Inferior parietal cortex (tissue), 1 donor: ENCODE measurements at regions not wholly inside any gene's neighbourhood (a gene's known extent, or its start where the extent isn't known, plus 50 kb on each side); places are given as distances from the start of the nearest gene placed in this dataset.

Experiments used
- DNase-seq: peaks from one replicate; pipeline ENCODE4 v3.0.0-alpha.2; 2016; ENCODE audit errors: extremely low spot score

DNA sequence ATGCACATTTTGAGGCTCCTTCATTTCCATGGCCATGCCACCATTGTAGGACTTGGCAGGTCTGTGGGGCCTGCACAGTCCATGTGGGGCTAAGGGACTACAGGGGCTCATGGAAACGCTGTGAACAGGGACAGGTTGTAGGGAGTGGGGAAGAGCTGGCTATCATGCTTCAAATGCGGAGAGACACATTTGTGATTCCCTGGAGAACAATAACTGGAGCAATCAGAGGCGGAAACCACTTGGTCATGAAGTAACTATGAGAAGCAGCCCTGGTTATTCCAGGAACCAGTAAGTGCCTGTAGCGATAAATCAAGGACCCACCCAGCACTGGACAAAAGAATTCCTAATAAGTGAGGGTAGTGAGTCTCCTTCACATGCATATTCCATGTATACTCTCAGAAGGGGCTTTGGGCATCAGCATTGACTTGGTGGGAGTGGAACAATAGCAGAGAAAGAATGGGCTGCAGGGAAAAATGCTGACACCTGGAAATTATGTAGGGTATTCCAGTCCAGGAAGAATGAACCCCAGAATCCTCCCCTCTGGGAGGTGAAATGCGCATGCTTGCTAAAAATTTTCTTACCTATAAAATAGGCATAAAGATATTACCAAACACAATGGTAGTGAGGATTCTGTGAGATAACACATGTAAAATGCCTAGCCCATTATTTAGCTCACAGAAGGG is 251.4 kb upstream of the ROPN1 start:
- DNase-seq: no peak

- DNase-seq: no peak
These were observed 254.5 kb upstream of the ROPN1 start for GRCh38 chr3:124246376-124246775.

DNA sequence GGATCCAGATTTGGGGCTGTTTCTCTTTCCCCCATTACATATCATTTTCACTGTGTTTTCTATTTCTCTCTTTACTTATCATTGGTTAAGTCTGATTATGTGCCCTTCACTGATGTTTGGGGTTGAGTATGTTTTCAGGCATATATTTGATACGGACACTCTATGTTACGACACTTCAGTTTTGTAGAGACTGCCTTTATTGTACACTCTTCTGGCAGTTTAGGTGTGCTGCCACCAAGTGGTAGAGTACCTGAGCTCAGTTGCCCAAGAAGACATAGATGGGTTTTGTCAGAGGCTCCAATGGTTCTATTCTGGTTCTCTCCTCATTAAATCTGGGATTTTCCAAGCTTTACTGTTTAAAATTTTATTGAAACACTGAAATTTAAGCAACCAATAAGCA is 255.0 kb upstream of the ROPN1 start:
- DNase-seq: peak; percentile 34

DNA sequence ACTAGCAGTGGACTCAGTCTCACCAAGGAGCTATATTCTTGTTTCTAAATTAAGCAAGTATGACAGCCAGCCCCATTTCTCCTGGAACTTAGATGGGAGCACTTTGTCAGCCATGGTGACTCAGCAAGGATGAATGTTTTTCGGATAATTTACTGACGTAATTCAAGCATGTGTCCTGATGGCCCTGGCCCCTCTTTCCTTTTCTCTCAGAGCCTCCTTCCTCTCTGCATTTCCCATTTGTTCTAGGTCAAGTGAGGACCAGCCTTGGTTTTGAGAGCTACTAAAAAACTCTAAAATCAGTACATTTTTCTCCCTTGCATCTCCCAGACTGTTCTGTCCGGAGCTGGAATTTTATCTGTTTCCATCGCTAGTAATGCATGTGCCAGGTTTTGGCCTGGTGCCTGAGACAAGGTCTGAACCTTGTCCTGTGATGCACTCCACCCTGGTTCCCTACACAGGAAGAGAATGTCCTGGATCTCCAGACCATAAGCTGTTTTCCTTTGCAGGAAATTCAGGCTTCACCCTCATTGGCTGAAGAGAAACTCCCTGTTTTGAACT is 256.6 kb upstream of the ROPN1 start:
- peak; percentile 30 for DNase-seq

DNA sequence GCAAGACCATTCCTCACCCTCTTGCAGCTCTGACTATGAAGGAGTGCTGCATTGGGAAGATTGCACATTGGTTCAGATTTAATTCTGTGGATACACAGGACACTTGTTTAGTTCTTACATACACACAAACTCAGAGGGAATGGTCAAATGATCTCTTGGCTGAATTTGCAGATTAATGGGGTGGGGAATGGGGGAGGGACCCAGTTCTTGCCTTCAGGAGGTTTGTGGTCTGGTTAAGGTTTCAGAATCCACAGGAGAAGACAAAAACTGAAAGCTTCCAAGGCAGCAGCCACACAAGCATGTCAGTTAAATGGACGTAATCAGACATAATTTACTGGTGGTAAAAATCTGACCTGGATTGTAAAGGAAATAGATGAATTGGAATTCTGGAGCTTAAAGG is 257.1 kb upstream of the ROPN1 start:
- DNase-seq: no peak

DNA sequence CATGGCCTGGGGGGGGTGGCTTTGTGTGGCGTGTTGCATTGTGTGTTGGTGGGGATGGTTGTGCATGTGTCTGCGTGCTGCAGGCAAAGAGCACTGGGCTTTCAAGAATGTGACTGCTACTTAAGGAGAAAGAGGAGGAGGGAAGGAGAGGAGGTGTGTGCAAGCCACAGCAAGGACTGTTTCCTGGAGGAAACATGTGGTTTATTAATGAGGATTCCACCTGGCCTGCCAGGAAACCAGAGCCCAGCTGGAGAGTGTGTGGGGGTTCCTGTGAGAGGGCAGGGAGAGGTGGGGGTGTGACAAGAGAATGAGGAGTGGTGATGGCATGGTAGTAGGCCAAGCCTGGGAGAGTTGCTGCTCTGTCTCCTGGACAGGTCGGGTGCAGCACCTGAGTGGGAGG is 258.1 kb upstream of the ROPN1 start:
- DNase-seq: no peak

GRCh38 chr3:124256156-124256555 is 264.2 kb upstream of the ROPN1 start:
- no peak for DNase-seq

GRCh38 chr3:124256599-124256998 is 264.7 kb upstream of the ROPN1 start:
- no peak for DNase-seq

DNA sequence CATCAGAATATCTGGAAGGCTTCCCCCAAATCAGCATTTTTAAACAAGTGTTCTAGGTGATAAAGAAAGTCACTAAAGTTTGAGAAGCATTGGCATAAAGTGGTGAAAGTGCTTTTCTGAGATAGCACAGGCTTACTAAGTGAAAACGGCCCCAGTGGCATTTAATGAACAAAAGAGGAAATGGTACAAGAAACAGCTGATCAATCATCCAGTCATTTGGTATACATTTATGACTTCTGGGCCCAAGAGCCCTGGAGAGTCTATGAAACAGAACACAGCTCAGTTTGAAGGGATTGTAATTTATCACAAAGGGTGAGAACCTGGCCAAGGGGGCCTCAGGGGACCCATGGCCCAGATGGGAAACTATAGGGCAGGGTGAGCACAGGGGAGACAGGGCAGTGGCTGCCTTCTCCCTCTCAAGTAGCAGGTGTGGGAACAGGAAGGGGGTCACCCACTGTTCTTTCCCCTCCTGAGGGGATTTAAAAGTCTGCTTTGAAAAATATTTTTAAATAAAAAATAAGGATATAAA is 265.5 kb upstream of the ROPN1 start:
- DNase-seq: no peak

DNA sequence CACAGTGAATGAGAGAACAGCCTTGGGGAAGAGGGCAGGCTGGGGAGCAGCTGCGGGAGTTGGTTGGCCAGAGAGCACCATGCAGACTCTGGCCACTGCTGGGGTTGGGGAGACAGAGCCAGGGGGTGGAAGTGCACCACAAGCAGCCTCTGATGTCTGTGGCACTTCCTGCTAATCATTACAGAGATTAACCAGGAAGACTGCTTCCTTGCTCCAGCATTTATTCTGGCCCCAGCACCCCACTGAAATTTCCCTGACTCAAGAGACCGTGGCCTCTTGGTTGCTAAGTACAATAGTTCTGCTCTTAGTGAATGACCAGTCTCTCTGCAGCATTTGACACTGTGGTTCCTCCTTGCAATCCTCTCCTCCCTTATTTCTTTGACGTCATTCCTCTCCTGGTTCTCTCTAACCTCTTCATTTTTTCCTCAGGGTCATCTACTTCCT is 266.2 kb upstream of the ROPN1 start:
- no peak for DNase-seq

- DNase-seq: no peak
These were observed 268.4 kb upstream of the ROPN1 start for GRCh38 chr3:124260206-124260915.

DNA sequence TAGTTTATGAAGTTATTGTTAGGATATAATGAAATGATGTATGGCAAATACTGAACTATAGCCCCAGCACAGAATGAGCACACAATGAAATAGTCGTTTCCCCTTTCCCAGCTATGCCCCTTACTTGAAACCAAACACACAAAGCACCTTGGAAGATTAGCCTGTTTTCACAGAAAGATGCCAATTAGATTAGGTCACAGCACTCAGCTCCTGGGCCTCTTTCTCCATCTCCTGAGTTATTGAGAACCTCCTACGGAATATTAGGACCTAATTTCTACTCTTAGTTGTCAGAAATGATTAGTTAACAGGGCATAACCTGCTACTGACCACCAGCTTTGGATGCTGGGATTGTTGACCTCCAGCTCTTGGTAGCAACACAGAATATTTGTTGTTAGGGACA is 269.4 kb upstream of the ROPN1 start:
- no peak for DNase-seq

DNA sequence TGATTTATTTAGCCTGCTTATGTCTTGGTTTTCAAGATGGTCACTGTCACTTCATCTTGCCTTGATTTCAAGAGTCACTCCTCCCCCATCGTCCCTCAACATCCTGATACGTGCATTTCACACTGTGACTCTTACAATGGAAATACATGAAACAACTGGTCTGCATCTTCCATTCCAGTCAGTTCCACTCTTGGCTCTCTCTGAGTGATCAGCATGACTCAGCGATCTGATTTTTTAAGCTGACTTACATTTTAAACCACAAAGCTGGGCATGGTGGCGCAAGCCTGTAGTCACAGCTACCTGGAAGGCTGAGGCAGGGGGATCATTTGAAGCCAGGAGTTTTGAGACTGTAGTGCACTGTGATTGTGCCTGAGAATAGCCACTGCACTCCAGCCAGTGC is 271.2 kb upstream of the ROPN1 start:
- peak; percentile 27 for DNase-seq

- DNase-seq: no peak
These were observed 272.4 kb upstream of the ROPN1 start for GRCh38 chr3:124264346-124264745.

GRCh38 chr3:124266487-124266886 is 274.6 kb upstream of the ROPN1 start:
- DNase-seq: no peak

DNA sequence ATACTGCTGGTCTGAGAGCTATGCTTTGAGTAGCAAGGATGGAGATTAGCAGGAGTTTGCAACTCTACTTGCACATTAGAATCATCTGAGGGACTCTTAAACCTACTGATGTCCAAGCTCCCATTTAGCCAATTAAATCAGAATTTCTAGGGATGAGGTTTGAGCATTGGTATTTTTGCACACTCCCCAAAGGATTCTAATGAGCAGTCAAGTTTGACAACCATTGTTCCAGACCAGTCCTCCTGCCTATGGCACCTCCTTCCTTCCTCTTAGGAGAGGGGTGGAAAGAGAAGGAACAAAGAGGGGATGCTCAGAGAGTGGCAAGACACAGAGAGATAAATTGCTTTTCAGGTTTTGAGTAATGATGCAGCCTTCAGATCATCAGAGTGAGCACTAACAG is 275.5 kb upstream of the ROPN1 start:
- no peak for DNase-seq

DNA sequence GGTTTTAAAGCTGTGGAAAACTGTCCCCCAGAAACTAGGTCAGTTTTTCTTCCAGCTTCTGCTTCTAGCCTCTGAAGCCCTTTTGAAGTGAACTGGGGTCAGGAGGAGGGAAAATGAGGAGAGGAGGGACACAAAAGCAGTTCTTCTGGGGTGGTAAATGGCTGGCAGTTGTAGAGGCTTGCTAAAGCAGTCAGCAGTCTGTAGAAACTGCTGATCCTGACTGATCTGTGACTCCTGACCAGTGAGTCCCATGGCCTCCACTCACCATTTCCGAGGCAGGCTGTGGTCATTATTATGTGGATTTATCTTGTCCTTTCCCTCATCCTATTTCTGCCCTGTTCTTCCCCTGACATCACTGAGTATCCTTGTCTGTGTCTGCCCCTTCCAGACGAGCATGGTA is 276.4 kb upstream of the ROPN1 start:
- DNase-seq: no peak

GRCh38 chr3:124269619-124270018 is 277.7 kb upstream of the ROPN1 start:
- no peak for DNase-seq

GRCh38 chr3:124272605-124273151 is 280.8 kb upstream of the ROPN1 start:
- no peak for DNase-seq

DNA sequence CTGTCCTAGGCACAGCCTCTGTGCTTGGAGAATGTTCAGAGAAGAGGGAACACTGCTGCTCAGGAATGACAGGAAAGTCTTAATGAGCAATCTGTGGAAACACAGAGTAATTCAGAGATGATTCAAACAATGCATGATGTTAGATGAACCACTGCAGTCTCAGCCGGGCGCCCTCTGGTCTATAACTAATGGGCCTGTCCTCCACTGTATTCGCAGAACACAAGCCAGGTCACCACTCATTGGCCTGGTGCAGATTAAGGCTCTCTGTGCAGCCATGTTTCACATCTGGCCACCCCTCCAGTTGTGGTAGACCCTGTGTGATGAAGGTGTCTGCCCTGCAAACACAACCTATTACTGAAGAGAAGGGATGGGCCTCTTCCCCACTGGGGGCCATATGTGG is 281.7 kb upstream of the ROPN1 start:
- no peak for DNase-seq

- no peak for DNase-seq
These were observed 282.1 kb upstream of the ROPN1 start for GRCh38 chr3:124274051-124274450.

DNA sequence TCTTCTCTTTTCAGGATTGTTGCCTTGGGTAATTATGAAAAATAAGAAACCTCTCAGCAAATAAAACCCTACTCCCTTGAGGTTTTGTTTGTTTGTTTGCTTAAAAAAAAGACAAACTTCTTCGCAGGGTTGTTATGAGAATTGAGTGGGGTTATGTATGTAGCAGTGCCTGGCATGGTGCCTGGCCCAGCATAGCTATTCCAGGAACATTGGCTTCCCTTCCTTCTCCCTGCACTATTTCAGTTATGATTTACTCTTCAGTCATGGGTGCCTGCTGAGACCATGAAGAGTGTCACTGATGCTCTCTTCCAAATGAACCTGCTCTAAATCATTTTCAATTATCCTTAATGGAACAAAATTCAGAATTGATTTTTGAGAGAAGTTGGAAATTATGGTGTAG is 283.5 kb upstream of the ROPN1 start:
- DNase-seq: no peak

DNA sequence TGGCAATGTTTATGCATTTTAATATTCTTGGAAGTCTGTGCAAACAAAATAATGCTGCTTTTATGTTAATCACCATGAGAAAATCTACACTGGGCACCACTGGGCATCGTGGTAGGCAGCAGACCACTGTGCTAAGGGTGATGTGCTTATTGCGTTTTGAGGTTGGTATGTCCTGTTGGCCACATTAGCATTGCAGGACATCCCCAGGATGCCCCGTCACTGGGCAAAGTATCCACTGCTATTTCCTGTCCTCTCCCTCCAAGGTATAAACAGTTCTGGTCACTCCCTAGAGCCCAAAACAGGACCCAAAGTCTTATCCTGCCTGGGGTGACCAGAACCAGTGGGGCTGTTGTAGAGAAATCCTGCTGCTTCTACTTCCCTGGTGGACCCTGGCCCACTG is 284.2 kb upstream of the ROPN1 start:
- no peak for DNase-seq
